ENCODE measurements at regions not wholly inside any gene's neighbourhood (a gene's known extent, or its start where the extent isn't known, plus 50 kb on each side); places are given as distances from the start of the nearest gene placed in this dataset.
"Not testable (repeated sequence)": the region's sequence is repeated elsewhere in the genome, so short reads cannot be mapped to it uniquely, and the experiment has no call there.

DNA sequence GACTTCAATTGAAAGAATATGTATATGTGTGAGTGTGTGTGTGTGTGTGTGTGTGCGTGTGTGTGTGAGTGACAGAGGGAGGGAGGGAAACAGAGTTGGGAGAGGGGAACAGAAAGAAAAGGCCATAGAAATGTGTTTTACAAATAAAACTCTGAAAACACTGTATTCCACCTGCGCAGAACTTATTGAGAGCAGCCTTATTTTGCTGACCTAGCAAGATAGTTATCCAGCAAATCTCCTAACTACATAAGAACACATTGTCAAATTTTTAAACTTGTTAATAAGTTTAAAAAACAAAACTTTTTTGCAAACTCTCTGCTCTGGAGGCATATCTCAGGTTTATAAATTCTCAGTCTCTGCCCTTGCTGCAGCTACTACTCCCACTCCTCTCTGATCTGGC lies 217.9 kb upstream of the NOCT start:
- no peak for DNase-seq

DNA sequence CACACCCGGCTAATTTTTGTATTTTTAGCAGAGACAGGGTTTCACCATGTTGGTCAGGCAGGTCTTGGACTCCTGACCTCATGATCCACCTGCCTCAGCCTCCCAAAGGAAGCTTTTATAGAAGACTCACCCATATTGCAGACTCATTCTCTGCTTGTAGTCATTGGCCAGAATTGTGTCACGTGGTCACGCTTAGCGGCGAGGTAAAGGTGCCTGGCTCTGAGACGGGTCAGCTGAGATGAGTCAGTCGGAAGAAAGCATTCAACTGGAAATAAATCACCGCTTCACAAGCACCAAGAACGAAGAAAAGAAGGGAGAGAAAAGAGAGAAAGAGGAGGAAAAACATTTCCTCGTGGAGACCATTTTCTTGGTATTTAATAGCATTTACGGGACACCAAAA lies 218.8 kb upstream of the NOCT start:
- DNase-seq = no peak

DNA sequence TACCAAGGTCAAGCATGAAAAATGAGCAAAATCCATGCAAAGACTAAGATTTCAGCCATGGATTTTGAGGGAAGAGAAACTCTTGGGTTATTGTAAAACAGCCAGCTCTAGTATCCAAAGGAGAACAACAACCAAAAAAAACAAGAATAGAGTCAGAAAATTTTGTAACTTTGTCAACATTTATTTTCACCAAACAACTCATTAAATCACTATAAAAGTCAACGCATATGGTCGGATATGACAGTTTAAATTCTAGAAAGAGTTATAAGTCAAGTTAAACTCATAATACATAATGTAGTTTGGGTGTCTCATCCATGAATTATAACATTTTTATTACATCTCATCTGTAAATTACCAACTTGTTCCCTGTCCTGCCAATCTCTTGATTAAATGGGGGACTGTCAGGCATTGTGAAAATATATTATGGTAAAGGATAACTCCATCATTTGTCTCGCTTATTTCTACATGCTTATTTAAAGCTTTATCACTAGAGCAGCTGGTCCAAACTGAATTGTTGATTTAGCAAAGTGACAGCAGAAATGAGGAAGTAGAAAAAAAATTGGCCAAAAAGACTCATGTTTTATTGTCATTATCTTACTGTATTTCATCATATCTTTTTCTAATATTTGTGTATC lies 224.8 kb upstream of the NOCT start:
- no peak for DNase-seq

DNA sequence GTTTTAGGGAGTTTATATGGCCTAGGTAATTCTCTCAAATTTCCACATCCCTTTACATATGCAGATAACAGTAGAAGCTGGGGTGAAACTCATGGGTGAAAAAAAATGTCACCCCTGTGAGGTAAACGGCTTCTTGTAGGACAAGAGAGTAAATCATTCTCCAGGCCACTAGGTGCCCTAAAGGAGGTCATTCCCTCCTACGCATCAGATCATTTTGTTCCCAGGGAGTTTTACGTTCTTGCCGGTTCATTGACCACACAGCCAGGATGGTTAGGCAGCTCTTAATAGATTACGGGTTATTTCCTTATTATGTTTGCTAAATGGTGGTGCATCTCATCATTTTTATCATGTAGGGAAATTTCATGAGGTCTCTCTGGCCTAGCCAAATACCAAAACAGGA lies 225.8 kb upstream of the NOCT start:
- DNase-seq = peak; percentile 62

DNA sequence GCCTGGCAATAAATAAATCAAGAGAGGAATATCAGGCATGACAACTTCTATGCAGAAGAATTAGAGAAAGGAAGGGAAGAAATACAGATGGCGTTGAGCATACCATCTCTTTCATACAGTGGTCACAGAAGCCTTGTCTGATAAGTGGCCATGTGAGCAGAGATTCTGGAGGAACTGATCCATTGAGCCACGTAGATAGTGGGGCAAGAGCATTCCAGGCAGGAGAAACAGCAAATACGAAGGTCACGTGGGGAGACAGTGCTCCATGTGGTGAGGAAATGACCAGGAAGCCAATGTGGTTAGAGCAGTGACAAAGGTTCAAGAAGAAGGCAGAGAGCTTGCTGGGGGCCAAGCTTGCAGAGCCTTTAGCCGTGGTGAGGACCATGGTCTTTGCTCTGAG lies 226.7 kb upstream of the NOCT start:
- DNase-seq = no peak

DNA sequence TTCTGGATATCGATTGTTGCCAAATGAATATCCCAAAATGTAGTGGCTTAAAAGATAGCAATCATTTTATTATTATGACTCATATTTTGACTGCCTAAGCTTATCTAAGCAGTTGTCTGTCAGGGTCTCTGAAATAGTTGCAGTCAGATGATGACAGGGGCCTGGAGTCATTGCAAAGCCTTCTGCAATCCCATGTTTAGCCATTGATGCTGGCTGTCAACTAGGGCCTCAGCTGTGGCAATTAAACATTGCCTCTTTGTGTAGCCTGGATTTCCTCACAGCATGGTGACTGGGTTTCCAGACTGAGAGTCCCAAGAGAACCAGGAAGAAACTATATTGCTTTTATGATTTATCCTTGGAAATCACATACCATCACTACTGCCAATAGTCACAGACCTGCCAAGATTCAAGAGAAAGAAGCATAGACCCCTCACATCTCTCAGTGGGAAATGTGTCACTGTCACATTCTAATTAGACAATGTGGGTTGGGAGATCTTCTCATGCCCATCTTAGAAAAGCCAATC lies 227.3 kb upstream of the NOCT start:
- DNase-seq = no peak

DNA sequence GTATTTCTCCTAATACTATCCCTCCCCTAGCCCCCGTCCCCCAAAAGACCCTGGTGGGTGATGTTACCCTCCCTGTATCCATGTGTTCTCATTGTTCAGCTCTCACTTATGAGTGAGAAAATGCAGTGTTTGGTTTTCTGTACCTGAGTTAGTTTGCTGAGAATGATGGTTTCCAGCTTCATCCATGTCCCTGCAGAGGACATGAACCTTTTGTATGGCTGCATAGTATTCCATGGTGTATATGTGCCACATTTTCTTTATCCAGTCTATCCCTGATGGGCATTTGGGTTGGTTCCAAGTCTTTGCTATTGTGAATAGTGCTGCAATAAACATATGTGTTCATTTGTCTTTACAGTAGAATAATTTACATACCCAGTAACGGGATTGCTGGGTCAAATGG lies 235.8 kb upstream of the NOCT start:
- not testable (repeated sequence) for DNase-seq

DNA sequence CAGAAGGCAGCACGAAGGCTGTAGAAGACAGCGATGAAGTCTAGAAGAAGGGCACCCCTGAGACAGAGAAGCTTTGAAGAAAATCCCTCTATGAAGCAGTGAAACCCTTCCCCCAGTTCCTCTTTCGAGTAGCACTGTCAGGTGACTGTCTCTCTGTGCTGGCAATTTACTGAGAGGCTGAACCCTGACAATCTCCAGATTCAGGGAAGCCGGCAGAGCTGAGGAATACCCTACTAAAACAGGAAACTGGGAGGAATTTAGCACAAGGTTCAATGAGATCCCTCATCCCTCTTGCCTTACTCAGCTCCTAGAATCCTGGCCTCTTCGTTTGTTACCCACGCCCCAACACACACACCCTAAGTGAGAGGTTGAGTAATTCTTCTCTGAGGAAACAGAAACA lies 239.7 kb upstream of the NOCT start:
- no peak for DNase-seq

DNA sequence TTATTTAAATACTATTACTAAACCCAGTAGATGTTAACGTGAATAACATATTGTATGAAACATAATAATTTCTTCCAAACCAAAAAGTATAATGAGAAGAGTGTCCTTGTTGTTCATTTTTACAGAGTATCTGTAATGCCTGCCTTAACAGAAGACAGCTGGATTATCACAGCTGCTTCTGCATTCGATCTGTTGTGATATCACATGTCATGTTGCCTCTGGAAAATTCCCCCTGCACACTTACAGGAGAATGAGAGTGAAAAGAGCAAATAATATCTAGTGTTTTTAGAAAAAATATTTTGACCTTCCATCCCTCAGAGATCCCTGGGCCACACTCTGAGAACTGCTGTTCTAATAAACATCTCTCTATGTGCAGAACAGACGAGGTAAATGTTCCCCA lies 240.1 kb upstream of the NOCT start:
- DNase-seq = no peak

DNA sequence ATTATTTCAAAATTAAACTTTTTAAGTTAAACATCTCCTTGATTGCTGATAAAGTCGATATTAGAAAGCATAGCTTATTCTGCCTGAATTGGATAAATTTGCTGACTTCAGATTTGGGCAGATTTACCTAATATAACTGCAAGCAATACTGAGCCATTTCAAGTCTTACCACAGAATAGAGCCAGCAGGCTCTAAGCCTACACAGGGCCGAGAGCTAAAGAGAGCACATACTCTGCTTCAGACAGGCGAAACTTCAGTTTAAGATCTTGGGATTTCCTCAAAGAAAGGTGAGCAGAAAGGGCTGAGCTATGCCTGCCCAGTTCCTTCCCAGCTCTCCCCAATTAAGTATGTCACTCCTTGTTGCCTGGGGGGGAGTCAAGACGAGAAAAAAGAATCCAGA lies 240.6 kb upstream of the NOCT start:
- DNase-seq = no peak

DNA sequence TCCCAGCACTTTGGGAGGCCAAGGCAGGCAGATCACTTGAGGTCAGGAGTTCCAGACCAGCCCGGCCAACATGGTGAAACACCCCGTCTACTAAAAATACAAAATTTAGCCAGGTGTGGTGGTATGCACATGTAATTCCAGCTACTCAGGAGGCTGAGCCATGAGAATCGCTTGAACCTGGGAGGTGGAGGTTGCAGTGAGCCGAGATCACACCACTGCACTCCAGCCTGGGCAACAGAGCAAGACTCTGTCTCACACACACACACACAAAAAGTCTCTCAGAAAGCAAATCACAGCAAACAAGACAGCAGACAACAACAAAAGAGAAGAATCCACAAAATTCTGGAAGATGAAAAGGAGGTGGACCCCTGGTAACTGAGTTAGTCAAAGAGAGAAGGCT lies 241.5 kb upstream of the NOCT start:
- DNase-seq = not testable (repeated sequence)

DNA sequence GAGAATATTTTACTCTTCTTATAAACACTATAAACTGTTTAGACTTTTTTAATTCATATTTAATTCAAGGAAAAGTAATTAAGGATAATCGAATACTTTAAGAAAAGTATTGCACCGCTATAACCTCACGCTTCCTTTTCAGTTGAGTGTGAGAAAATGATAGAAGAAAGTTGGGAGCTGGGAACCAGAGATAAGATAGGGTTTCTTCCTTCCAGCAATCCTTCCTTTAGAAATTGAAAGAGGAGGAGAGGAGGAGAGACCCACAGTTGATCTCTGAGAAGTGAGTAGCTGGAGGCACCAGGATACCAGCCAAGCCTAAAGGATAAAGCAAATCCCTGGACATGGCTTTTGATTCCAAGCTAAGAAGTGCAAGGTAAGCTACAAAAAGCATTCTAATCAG lies 242.3 kb upstream of the NOCT start:
- no peak for DNase-seq

DNA sequence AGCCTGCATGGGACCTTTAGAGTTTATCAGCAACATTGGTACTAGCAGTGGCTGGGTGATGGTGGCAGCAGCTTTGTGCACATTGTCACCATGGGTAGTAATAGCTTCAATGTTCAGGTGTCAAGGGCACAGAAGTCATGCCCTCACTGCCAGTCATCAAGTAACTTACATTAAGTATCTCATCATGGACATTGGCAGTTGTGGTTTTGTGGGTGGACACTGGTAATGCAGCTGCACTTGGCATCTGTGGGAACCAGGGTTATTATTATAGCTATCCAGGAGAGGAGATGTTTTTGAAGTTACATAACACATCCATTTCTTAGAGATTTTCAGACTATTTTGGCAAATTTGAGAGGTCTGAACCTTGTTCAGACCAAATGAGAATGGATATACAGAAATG lies 243.2 kb upstream of the NOCT start:
- DNase-seq = no peak

DNA sequence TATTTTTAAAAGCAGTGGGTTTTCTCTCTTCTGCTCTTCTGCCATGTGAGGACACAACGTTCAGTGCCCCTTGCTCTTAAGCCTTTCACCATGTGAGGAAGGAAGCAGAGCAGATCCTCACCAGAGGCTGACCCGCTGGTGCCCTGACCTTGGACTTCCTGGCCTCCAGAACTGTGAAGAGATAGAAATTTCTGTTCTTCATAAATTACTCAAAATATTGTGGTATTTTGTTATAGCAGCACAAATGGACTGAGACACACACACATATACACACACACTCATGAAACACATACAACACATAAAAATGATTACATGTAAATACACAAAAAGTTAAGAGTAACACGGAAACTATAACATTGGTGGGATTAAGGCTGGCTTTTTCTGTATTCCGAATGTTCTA lies 244.8 kb upstream of the NOCT start:
- no peak for DNase-seq

DNA sequence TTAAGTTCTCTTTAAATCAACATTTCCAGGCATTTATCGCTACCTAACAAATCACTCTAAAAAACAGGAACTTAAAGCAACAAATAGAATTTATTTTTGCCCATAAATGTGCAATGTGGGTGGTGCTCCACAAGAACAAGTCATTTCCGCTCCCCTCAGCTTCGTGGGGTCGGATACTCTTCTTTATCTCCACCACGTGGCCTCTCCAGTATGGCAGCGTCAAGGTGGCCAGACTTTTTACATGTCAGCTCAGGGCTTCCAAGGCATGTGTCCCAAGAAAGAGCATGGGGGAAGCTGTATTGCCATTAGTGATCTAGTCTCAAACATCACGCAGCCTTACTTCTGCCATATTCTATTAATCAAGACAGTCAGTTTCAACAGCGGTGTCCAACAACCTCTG lies 249.2 kb upstream of the NOCT start:
- no peak for DNase-seq

DNA sequence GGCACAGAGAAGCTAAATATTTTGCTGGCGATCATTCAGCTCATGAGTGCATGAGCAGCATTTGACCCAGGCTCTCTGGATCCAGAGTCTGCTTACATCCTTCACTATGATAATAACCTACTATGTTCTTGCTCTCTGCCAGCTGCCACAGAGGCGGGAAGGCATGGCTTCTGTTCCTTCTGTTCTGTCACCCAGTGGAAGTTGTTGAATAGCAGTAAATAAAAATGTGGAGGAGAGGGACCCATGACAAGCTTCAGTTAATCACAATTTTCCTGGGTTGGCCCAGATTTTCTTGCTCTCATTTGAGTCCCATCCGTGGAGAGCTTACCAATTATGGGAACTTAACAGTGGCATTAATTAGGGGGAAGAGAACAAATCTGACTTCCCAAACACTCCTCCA lies 250.1 kb upstream of the NOCT start:
- DNase-seq = no peak

DNA sequence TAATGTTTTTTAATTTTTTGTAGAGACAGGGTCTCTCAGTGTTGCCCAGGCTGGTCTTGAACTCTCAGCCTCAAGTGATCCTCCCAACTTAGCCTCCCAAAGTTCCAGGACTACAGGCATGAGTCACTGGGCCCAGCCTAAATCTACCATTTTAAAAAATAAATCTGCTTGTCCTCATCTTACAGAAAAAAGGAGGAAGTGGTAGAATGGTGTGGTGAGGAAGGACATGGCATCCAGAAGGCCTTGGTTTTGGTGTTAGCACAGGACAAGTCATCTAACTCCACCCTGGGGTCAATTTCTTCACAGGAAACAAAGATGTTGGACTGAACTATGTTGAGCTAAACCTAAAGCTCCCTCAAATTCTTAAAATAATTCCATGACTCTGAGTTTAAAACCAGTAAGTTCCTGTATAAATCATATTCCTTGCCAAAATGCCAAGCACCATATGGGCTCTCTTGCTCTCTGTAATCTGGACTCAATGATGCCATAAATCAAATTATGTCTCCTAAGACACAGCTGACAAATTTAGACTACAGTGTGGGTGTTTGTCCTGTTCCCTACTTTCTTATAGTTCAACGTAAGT lies 253.9 kb upstream of the NOCT start:
- DNase-seq = no peak

DNA sequence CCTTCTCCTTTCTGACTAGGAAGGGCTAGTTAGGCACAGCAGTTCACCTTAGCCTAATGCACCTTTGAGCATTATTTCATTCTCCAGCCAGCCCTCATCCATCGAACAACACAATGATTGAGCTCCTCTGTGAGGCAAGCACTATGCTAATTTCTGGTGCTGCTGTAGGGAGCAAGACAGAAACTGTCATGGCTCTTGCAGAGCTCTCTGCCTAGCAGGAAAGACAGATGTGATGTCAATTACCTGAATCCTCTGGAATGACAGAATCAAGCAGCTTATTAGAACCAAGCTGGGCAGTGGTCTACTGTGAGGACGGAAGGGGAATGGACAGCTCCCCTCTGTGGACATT lies 256.1 kb upstream of the NOCT start:
- DNase-seq = no peak

DNA sequence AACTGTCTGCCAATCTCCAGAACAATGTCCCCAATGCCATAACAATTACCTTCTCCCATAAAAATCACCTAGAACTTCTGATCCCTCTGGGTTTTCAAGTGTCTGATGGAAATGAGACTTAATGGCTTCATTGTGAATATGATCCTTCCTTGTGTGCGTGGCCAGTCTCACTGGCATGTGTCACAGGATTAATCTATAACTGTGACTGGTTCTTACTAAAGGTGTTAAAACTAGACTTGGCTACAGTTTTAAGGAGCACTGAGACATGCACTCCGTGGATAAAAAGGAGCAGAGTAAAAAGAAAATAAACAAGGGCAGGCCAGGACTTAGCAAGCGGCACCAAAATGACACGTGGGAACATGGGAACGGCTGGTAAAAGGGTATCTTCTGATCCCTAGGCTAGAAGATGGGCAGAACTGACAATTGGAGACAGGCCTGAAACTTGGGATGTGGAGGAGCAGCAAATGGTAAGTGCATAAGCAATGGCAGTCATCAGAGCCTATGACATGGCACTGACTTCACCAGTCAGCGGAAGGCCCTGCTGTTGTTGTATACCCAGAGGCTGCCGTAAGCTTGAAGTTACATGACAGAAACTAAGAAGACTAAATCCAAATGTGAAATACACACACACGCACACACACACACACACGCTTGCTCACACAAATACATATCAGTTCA lies 256.6 kb upstream of the NOCT start:
- no peak for DNase-seq

DNA sequence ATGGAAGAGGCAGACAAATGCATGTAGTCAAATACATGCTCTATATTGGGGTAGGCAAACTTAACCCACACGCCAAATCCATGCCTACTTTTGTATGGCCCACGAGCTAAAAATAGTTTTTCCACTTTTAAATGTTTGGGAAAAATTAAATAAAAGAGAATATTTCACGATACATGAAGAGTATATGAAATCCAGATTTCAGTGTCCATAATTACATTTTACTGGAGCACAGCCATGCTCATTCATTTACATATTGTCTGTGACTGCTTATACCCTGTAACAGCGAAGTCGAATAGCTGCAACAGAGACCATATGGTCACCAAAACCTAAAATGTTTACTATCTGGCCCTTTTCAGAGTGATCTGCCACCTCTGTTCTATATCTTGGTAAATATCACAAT lies 257.4 kb upstream of the NOCT start:
- no peak for DNase-seq

DNA sequence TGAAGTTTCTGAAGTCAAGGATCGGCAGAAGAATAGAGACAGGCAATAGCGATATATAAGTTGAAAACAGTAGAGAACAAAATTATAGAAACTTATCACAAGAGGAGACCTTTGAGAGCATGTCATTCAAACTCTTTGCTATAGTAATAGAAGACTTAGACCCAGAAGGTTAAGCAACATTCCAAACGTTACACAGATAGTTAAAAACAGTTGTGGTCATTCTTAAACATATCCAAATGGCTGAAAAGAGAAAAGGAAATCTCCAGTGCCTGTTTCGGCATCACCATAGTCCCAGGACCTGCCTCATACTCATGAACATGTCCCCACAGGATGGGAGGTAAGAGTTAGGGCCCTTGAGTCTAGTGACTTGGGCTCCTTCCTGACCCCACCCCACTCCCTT lies 258.1 kb upstream of the NOCT start:
- DNase-seq = no peak

DNA sequence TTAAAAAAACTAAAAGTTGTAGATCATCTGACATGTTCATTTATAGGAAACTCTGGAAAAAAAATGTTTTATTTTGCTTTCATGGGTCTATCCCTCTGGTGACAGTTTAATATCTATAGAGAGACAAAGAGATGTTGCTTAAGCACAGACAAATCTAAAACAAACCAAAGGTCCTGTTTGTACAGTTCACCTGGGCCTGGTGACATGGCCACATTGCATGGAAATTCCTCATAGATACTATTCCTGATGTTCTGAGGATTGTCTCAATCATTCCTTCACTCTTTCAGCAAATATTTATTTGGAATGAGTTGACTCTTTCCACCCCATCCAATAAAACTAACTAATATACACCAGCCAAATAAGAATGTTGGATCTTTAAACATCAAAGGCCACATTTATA lies 259.1 kb upstream of the NOCT start:
- no peak for DNase-seq

DNA sequence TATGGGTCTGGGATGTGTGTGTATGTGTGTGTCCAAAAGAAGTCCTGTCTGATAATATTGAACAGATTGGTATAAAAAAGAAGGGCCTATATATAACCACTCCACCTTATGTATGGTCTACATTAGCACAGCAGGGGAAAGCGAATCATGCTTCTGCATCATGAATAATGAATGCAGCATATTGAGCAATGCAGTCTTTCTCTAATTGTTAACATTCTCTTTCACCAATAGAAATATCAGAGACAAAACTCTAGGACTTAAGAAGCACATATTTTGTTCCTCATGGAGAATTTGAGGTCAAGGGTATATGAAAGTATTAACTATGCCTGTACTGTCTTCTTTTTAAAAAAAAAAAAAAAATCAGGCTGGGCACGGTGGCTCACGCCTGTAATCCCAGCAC lies 264.3 kb upstream of the NOCT start:
- no peak for DNase-seq

DNA sequence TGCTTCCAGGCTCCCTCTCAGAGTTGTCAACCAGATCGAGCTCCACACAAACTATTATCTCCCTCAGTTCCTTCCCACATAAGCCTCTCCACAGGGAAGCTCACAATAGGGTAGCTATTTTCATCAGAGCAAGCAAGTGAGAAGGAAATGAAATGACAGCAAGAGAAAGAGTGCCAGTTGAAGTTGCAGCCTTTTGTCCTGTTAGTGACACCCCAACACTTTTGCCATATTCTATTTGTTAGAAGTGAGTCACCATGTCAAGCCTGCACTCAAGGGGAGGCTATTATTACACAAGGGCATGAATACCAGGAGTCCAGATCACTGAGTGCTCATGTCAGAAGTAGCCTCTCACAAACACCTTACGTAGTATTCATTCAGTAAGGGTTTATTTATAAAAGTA lies 266.3 kb upstream of the NOCT start:
- DNase-seq = no peak

Measured in left kidney (tissue), 1 donor.